GM21786 (cell line): ENCODE measurements at regions not wholly inside any gene's neighbourhood (a gene's known extent, or its start where the extent isn't known, plus 50 kb on each side); places are given as distances from the start of the nearest gene placed in this dataset.
"Not testable (repeated sequence)": the region's sequence is repeated elsewhere in the genome, so short reads cannot be mapped to it uniquely, and the experiment has no call there.

ENCODE experiments used
- ATAC-seq: cut with Tn5 transposase; IDR thresholded peaks from one replicate; pipeline ENCODE4 v1.9.1; 2021; ENCODE audit not compliant: unreplicated experiment

GRCh38 chr6:67882436-67883311, 752.4 kb upstream of the ADGRB3 start:
- no peak for ATAC-seq

- ATAC-seq = no peak
Observed at GRCh38 chr6:67881706-67882065, 753.4 kb upstream of the ADGRB3 start.

- ATAC-seq = no peak
Observed at GRCh38 chr6:67880939-67881705, 754.0 kb upstream of the ADGRB3 start.

GRCh38 chr6:67880343-67880742, 754.7 kb upstream of the ADGRB3 start:
- not testable (repeated sequence) for ATAC-seq

GRCh38 chr6:67879928-67880327, 755.2 kb upstream of the ADGRB3 start:
- ATAC-seq = not testable (repeated sequence)

GRCh38 chr6:67879105-67879904, 755.8 kb upstream of the ADGRB3 start:
- not testable (repeated sequence) for ATAC-seq

- ATAC-seq = not testable (repeated sequence)
Observed at GRCh38 chr6:67878216-67878615, 756.9 kb upstream of the ADGRB3 start.

- no peak for ATAC-seq
Observed at GRCh38 chr6:67877288-67877687, 757.8 kb upstream of the ADGRB3 start.

- no peak for ATAC-seq
Observed at GRCh38 chr6:67875877-67876383, 759.2 kb upstream of the ADGRB3 start.

- no peak for ATAC-seq
Observed at GRCh38 chr6:67870321-67870720, 764.8 kb upstream of the ADGRB3 start.

- no peak for ATAC-seq
Observed at GRCh38 chr6:67863346-67863745, 771.7 kb upstream of the ADGRB3 start.

- ATAC-seq = no peak
Observed at GRCh38 chr6:67854098-67854497, 781.0 kb upstream of the ADGRB3 start.

- ATAC-seq = no peak
Observed at GRCh38 chr6:67839818-67840217, 795.3 kb upstream of the ADGRB3 start.

GRCh38 chr6:67825201-67825895, 809.7 kb upstream of the ADGRB3 start:
- no peak for ATAC-seq

GRCh38 chr6:67818322-67818721, 816.8 kb upstream of the ADGRB3 start:
- ATAC-seq = no peak

- ATAC-seq = no peak
Observed at GRCh38 chr6:67815623-67816022, 819.5 kb upstream of the ADGRB3 start.

GRCh38 chr6:67814262-67814661, 820.8 kb upstream of the ADGRB3 start:
- no peak for ATAC-seq

GRCh38 chr6:67812693-67813092, 822.4 kb upstream of the ADGRB3 start:
- ATAC-seq = no peak

GRCh38 chr6:67812125-67812524, 823.0 kb upstream of the ADGRB3 start:
- no peak for ATAC-seq

- ATAC-seq = no peak
Observed at GRCh38 chr6:67811239-67812037, 823.6 kb upstream of the ADGRB3 start.
